Activated CD4-positive, alpha-beta T cell treated with anti-CD3 and anti-CD28 coated beads for 24 hours (primary cell): ENCODE measurements at regions not wholly inside any gene's neighbourhood (a gene's known extent, or its start where the extent isn't known, plus 50 kb on each side); places are given as distances from the start of the nearest gene placed in this dataset.

ENCODE experiments used
- DNase-seq, 2 donors: peaks; one replicate each; pipeline ENCODE4 v3.0.0-alpha.2; 2020; ENCODE audit warnings: low read depth in 2 of 2

DNA sequence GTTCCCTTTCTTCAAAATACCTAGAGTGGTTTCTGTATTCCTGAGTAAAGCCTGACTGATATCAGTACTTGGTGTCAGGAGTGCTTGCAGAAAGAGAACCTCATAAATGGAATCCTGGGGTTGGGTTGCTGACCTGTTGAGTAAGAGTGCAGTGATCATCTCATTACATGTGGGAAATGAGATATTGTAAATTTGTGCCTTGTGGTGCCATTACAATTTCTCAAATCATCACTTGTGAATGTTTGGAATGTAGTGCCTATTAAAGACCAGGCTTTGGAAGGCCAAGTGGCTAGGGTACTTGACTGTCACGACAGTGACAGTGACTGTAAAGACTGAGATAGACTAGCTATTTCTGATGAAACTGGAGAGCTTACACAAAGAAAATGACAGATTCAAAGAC is 176.7 kb upstream of the CTTNBP2NL start:
- no peak for DNase-seq

DNA sequence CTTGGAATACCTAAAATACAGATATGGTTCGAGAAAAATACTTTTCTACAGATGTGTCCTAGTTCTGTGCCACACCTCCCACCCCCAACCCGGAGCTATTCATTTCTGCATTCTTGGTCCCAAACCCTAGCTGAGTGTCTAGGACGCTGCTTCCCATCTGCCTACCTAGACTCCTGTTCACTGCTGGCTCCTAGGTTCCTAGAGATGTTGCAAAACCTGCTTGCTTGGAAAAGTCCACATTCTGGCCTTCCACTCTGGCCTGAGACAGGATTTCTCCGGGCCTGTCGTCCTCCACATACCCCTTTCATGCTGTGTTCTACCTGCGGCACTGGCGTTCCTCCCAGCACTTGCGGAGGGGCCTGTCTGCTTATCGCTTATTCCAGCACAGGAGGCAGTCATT is 165.8 kb upstream of the CTTNBP2NL start:
- DNase-seq, result no peak

DNA sequence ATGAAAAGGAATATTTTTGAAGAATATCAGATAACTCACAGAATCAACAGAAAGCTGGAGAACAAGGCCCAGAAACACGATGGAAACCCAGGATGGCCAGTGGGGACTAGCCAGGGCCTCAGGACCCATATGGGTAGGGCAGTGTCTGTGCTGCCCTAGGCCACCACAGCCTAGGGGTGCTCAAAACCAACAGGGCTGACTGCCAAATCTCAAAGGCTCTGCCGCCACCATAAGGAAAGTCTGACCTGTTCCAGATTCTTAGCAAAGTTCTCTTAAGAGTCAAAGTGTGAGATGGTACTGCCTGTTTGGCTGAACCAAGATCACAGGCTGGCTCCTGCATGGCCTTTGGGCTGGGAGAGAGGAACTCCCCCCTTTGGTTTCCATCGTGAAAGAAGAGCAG is 164.7 kb upstream of the CTTNBP2NL start:
- no peak for DNase-seq

DNA sequence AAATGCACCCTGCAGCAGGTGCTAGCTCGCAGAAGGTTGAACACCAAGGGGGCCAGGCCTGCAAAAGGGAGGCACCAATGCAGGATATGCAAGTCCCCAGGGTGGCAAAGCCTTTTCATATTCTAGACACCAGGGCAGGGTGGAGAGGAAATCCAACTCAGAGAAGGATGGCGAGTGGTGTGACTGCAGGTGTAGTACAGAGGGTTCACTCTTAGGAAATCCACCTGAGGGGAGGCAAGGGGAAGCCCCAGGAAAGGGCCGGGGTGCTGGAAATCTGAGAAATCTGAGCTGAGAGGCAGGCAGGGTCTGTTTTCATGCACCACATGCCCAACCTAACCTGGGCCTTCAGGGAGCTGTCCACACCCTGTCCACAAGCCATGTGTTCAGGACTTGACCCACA is 163.2 kb upstream of the CTTNBP2NL start:
- DNase-seq, result no peak

DNA sequence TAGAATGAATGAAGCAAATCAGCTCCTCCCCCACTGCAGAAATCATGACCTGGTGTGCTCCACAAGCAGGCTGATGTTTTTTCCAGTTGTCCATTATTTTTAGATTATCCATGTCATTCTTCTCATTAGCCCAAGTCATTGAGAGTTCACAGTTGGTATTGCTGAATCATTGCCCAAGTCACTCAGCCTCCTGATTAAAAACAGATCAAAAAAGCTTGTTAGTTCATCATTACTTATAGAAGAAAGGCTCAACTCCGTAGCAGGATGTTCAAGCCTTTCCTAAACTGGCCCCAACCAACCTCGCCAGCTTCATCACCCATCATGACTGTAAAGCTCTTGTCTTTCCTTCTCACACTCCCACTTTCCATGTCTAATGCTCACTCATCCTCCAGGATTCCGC is 161.3 kb upstream of the CTTNBP2NL start:
- no peak for DNase-seq

DNA sequence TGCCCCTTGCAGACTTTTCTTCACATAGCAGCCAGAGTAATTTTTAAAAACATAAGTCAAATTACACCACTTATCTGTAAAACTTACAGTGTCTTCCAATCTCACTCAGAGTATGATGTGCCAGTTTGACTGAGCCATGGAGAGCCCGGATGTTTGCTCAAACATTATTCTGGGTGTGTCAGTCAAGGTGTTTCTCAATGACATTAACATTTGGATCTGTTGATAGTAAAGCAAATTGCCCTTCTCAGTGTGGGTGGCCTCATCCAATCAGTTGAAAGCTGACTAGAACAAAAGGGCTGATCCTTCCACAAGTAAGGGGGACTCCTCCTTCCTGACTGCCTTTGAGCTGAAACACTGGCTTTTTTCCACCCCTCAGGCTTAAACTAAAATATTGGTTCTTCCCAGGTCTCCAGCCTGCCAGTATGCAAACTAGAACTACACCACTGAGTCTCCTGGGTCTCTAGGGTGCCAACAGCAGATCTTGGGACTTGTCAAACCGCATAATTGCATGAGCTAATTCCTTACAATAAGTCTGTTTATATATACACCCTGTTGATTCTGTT is 157.9 kb upstream of the CTTNBP2NL start:
- no peak for DNase-seq

DNA sequence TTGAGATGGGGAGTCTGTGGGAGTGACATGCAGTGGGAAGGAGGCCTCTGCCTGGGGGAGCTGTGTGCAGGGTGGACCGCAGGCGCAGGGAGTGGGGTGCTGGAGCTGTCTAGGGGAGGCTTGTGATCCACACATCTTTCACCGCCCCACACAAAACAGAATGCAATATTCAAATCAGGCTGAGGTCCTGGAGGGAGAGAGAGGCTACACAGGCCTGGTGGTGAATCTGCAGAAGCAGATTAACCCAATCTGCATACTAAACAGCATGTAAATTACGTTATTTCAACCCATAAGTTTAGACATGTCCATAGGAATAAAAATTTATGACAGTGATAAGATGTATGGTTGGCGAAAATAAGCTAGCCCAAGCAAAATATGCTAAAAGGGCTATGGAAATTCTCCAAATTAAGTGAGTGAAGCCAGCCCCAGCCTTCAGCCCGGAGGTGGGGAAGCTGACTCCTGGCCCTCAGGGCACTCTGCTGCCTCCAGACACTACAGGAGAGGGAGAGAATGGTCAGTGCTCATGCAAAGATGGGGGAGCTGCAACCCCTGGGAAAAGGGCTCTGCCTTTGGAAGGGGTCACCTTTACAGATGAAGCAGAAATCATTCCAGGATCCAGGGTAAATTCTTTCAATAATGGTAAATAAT is 156.2 kb upstream of the CTTNBP2NL start:
- DNase-seq, result no peak

DNA sequence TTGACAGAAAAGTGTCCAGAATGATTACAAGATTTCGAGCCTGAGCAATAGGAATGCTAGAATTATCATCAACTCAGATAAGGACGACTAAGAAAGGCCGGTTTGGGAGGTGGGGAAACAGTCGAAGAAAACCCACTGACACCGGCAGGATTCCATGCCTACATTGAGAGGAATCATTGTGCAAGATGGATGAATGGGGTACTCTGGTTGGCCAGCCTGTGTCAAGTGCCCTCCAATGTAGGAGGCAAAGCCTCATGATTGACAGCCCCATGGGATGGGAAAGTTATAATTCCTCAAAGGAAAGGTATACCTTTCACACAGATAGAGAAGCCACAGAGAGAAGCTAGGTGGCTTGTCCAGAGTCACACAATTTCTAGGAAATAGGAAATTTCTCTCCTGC is 153.5 kb upstream of the CTTNBP2NL start:
- DNase-seq, result no peak

DNA sequence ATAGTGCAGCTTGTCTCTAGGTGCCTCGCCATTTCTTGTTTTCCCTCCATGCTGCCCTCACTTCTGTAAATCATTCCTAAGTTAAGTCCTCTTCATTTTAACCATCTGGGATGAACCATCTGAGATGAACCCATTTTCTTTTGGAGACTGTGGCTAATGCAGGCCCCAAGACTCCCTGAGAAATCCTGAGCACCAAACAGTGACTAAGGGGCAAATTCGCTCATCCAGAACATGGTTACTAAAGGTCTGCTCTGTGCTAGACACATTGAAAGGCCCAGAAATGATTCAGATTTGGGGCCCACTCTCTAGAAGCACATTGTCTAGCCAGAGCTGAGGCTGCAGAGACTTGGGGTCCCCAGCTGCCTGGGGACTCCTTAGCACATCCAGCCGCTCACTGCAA is 151.9 kb upstream of the CTTNBP2NL start:
- no peak for DNase-seq

DNA sequence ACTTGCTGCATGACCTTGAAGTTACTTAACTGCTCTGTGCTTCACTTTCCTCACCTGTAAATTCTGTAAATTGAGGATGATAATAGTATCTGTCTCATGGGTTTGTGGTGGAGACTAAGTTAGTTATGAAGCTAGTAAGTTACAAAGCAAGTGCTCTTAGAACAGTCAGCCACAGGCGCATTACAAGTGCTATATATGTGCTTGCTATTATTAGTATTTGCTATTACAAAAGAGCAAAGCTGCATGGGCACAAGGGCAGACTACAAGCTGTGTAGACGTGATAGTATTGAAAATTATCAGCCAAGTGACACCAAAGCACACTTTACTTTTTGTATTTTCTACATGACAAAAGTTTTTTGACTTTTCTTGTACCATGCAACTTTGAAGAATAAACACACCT is 150.9 kb upstream of the CTTNBP2NL start:
- no peak for DNase-seq

DNA sequence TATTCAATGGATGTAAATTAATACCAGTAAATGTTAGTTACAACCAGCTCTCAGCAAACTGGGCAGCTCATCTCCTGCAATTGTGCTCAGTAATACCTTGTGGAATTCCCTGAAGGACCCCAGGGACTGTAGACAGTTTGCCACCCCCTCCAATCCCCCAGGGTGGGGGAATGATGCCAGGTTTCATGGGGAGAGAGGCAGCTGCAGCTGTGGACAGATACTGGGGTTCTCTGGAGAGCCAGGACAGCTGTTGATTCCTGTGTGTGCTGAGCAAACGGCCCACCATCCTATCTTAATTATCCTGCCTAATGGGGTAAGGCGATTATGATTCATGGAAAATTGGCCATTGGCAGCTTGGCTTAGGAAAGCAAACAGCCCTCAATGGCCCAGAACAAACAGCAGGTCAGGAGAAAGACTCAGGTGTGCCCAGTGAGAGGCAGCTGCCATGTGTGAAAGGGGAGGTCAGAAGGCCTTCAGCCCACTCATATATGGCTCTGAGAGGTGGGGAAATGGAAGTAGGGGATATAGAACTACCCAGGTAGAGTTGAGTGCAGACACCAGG is 148.9 kb upstream of the CTTNBP2NL start:
- DNase-seq, result no peak

DNA sequence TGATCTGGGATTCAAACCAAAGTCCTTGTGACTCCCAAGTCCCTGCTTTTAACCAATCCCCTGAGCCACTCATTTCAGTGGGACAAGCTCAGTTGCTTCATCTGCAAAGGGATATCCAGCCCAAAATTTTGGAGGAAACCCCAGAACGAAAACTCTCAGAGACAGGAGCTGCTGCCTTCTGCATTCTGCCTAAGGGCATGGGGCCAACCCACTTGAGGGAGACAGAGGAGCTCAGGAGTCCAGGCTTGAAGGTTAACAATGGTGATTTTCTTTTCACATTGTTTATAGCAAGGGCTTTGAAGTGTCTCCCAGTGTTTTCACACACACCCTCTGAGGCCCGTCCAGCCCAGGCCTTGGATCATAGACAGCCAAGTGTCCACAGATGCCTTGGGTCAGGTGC is 148.1 kb upstream of the CTTNBP2NL start:
- no peak for DNase-seq

DNA sequence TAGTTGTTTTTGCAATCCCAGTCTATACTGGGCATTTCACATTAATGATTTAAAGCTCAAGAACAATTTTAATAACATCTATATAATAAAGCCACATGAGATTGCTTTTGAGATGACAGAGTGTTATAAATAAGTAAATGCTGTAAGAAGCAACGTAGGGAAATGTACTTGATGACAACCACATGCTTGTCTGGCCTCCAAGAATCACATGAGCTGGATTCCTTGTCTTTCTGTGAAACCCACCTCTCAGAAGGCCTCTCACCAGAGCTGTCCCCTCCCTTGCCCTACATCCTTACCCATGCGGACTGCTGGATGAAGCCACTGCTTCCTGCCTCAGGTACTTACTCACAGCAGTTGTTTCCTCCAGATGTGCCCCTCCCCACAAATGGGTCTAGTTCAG is 145.1 kb upstream of the CTTNBP2NL start:
- no peak for DNase-seq

DNA sequence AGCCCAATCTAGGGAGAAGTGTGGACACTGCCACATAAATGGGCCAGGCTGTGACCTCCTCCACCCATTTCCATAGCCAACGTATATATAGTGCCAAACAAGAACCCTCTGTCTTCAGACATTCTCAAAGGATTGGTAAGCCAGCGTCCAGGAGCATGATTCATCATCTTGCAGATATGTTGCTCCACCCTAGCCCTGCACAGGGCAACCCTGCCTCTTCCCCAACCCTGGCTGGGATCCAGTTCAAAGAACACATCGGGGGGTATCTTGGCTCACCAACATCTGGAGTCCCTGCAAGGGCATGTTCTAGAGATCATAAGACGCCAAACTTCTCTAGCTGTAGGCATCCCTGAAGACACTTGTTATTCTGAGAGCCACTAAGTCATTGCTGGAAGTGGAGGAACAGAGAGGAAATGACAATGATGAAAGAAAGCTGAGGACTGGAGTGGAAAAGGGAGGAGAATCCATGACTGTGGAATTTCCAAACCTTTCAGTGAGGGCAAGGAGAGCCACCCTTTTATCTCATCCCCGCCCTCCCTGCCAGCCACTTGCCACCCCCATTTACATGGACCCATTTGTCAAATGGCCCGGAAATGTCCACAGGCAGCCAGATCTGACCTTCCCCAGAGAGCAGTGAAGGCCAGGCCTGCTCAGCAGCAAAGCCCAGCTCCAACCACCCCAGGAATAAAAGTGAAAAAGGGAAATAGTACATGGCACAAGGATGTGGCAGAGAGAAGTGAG is 144.1 kb upstream of the CTTNBP2NL start:
- DNase-seq, result no peak

DNA sequence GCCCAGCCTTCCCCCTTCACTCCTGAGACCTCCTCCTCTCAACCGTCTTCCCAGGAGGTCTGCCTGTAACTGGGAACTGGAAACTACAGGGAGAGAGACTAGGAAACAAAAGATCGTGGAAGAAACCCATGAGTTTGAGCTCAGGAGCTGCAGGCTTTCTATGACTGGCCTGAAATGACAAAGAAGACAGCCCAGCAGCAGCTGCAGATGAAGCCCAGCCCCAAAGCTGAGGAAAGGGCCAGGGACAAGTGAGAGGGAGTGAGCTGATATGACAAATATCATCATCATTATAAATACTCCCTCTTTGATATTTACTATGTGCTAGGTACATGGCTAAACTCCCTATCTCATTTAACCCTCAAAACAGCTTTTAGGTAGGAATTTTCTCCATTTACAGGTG is 142.6 kb upstream of the CTTNBP2NL start:
- no peak for DNase-seq

DNA sequence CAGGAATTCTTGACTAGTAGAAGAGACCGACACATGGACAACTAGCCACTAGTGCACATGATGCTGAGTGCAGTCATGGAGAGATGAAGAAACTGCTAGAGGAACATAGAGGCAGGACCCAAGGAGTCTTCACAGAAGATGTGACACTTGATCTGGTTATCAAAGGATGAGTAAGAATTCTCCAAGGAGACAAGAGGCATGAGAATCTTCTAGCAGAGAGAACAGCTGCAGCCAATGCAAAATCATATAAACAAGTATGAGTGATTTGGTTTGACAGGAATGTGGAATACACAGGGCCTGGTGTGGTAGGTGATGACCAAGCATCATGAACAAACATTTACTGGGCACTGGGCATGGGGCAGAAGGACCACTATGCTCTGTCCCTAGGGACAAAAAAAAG is 140.9 kb upstream of the CTTNBP2NL start:
- no peak for DNase-seq

DNA sequence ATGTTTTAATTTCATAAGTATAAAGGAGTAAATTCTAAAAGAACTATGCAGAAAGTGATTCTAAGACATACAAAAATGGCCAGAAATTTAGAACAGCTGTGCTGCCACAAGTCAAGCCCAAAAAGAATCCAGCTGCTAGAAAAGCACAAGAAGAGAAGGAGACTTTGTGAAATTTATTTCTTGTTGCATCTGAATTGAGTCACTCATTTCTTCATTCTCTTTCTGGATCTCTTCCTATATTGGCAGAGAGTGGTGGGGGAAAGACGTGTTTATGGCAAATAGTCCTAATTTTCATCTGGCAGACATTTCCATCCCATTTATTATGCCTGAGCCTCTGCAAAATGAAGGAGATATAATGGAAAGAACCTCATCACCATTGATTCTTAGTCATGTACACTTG is 139.6 kb upstream of the CTTNBP2NL start:
- DNase-seq, result no peak

DNA sequence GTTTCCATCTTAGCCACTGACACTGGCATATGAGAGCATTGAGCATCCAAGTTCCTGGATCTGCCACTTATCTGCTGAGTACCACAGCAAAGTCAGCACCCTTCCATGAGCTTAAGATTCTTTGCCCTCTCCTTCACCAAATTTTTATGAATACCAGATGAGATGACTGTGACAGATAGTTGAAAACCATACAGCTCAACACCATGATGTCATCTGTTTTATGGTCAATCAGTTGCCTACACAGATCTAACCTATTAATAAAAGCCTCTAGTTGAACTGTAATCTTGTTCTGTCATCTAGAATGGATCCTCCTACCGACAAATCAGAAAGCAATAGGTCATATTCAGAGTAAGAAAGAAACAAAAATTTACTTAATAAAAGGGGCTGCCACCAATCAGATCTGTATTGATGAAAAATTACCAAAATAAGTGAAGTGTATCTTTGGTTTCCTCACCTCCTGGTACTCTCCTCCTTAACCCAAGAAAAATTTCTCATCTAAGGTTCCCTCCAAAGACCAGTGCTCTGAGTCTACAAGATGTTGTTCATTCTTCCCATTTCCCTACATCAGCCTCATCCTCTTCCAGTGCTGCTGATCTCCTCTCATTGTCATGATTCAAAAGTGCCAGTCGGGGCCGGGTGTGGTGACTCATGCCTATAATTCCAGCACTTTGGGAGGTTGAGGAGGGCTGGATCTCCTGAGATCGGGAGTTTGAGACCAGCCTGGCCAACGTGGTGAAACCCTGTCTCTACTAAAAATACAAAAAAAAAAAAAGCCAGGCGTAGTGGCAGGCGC is 138.8 kb upstream of the CTTNBP2NL start:
- DNase-seq, result no peak

DNA sequence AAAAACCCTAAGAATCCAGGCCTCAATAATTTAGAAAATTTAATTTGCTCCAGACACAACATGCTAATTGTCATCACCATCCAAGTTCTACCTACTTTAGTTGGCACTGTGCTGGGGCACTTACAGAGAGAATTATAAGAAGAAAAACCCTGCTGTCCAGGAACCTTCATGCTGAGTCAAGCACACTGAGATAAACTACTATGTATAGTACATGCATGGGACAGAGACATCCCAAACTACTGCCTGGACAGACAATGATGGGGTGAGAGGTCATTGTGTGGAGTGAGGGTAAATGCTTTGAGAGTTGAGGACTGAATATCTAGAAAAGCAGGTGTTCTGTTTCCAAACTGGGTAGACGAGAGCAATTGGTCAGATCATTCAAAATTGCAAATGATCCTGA is 135.3 kb upstream of the CTTNBP2NL start:
- DNase-seq, result no peak

DNA sequence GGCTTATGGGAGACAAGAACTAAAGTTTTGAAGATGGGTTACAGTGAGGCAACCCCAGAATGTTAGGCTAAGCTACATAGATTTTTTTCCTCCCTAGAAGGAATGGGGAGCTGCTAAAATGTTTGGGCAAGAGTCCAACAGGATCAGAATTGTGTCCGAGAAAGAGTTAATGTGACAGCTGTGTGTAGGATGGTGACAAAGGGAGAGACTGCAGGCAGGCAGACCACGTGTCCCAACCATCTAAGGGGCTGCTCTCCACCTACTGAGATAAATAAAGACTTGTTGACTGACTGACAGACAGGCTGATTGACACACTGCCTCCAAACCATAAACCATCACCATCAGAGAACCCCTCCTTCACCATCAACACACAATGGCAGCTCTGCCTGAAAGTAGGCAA is 133.7 kb upstream of the CTTNBP2NL start:
- no peak for DNase-seq

DNA sequence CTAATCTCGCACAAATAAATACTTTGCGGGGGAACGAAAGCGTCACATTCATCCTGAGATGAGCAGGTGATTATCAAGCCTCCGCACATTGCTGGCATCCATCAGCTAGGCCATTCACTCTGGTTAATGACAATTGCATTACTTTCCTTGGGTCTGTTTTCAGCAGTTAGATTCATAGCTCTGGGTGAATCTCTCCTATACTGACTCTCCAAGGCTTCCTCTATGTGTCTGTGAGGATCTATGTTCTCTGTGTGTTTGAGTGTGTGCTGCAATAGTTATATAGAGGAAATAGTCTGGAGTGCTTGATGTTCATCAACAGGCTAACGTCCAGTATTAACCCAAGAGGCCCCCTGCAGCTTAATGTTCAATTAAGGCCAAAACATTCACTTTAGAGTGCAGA is 133.0 kb upstream of the CTTNBP2NL start:
- no peak for DNase-seq

DNA sequence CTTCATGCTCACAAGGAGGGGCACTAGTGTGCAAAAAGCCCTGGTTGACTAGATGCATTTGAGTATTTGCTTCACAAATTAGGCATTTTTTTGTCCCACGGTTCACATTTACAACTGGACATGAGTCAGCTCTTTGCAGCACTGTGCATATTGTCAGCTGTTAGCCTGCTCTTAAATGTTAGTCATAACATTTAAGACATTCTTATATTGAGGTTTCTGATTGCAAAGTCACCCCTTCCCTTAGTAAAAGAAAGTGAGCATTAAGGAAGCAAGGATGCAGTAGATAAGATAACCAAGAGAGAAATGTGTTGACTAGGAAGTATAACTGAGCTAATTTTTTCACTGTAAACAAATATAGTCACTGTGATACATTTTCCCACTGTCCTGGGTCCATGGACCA is 132.6 kb upstream of the CTTNBP2NL start:
- no peak for DNase-seq
